B cell (primary cell): ENCODE measurements at regions not wholly inside any gene's neighbourhood (a gene's known extent, or its start where the extent isn't known, plus 50 kb on each side); places are given as distances from the start of the nearest gene placed in this dataset.
"Not testable (repeated sequence)": the region's sequence is repeated elsewhere in the genome, so short reads cannot be mapped to it uniquely, and the experiment has no call there.

Experiments used
- ATAC-seq: fragments of 200-7000 bp; cut with Tn5 transposase; one replicate; pipeline ENCODE4 v1.10.0; 2021; ENCODE audit warnings: low read depth, mild to moderate bottlenecking, moderate number of reproducible peaks, moderate library complexity
- CTCF ChIA-PET: fragments of 350-600 bp; sonication (Branson Sonifier 250); formaldehyde crosslinking; loops from one replicate; lab custom pipeline; 2021; ENCODE audit warnings: antibody characterized with exemption, inconsistent platforms; lab: Charles Lee
- POLR2A ChIA-PET: fragments of 350-600 bp; sonication (Branson Sonifier 250); formaldehyde crosslinking; loops from one replicate; lab custom pipeline; 2021; ENCODE audit warnings: antibody characterized with exemption; lab: Charles Lee
- DNase-seq: peaks from one replicate; pipeline ENCODE4 v3.0.0; 2013
- H2AFZ ChIP-seq: 2 replicates; pipeline ENCODE4 v1.6.1; 2012; ENCODE audit warnings: mild to moderate bottlenecking, low read depth, low read length; ENCODE audit not compliant: insufficient read depth, poor library complexity, severe bottlenecking
- H3K27ac ChIP-seq, 2 donors: 1 replicate in 1 of 2; 2 replicates in 1 of 2; pipeline ENCODE4 v1.5.1; 2012 to 2013; ENCODE audit warnings: low read length in 2 of 2, mild to moderate bottlenecking in 2 of 2, moderate library complexity in 1 of 2
- H3K27me3 ChIP-seq, 4 experiments: fragments of 200-600 bp in 1 of 4; sonication (generic) in 1 of 4; replicated peaks in 1 of 4; 1 replicate in 2 of 4; 2 replicates in 2 of 4; pipeline versions ENCODE4 v1.6.1 to v1.7.0; 2013 to 2016; ENCODE audit warnings: low read length in 3 of 4, mild to moderate bottlenecking in 2 of 4, mixed read lengths in 1 of 4, moderate library complexity in 1 of 4; ENCODE audit not compliant: insufficient read depth in 4 of 4, control insufficient read depth in 3 of 4; ENCODE audit errors: control extremely low read depth in 1 of 4
- H3K36me3 ChIP-seq, 2 experiments: replicated peaks in 1 of 2; 1 replicate in 1 of 2; 2 replicates in 1 of 2; pipeline versions ENCODE4 v1.6.1 to v1.7.1; 2013; ENCODE audit warnings: low read length in 1 of 2; ENCODE audit not compliant: insufficient read depth in 2 of 2, control insufficient read depth in 1 of 2; ENCODE audit errors: control extremely low read depth in 1 of 2, extremely low read depth in 1 of 2
- H3K4me1 ChIP-seq, 2 donors: fragments of 200-600 bp in 1 of 2; sonication (generic) in 1 of 2; 1 replicate in 1 of 2; 2 replicates in 1 of 2; pipeline versions ENCODE4 v1.5.1 to v1.6.1; 2013 to 2017; ENCODE audit warnings: low read length in 2 of 2; ENCODE audit not compliant: control insufficient read depth in 2 of 2, insufficient read depth in 2 of 2
- H3K4me2 ChIP-seq: replicated peaks from 2 replicates; pipeline ENCODE3; 2012; ENCODE audit warnings: mild to moderate bottlenecking, low read depth, low read length; ENCODE audit not compliant: poor library complexity, severe bottlenecking
- H3K4me3 ChIP-seq, 5 experiments: fragments of 200-600 bp in 1 of 5; sonication (generic) in 1 of 5; 1 replicate in 3 of 5; 2 replicates in 2 of 5; pipeline versions ENCODE4 v1.5.1 to v1.7.0; 2011 to 2016; ENCODE audit warnings: low read length in 4 of 5, mild to moderate bottlenecking in 4 of 5, low read depth in 2 of 5, control low read depth in 1 of 5, moderate library complexity in 1 of 5; ENCODE audit not compliant: insufficient read depth in 1 of 5; ENCODE audit errors: control extremely low read depth in 1 of 5, extremely low read depth in 1 of 5
- H3K79me2 ChIP-seq: fragments of 200-600 bp; sonication (generic); one replicate; pipeline ENCODE4 v1.6.0; 2016; ENCODE audit warnings: low read length; ENCODE audit not compliant: control insufficient read depth, insufficient read depth
- H3K9ac ChIP-seq: fragments of 200-600 bp; sonication (generic); 2 replicates; pipeline ENCODE4 v1.6.1; 2017; ENCODE audit warnings: mild to moderate bottlenecking, low read length, moderate library complexity
- H3K9me3 ChIP-seq, 3 donors: one replicate each; pipeline versions ENCODE4 v1.6.1 to v1.7.1; 2013; ENCODE audit warnings: low read length in 2 of 3; ENCODE audit not compliant: control insufficient read depth in 2 of 3, insufficient read depth in 1 of 3; ENCODE audit errors: control extremely low read depth in 1 of 3
- H4K20me1 ChIP-seq: 2 replicates; pipeline ENCODE4 v1.6.0; 2012; ENCODE audit warnings: mild to moderate bottlenecking, low read length; ENCODE audit not compliant: insufficient read depth, control insufficient read depth, poor library complexity, severe bottlenecking
- H3K27ac Mint-ChIP-seq: one replicate; pipeline ENCODE4 v1.8.0; 2021; ENCODE audit warnings: mixed read lengths
- H3K27me3 Mint-ChIP-seq: one replicate; pipeline ENCODE4 v1.8.0; 2021; ENCODE audit warnings: mixed read lengths
- H3K4me1 Mint-ChIP-seq: one replicate; pipeline ENCODE4 v1.8.0; 2021; ENCODE audit warnings: mixed read lengths
- H3K4me3 Mint-ChIP-seq: one replicate; pipeline ENCODE4 v1.8.0; 2021; ENCODE audit warnings: mixed read lengths
- H3K9me3 Mint-ChIP-seq: one replicate; pipeline ENCODE4 v1.8.0; 2022; ENCODE audit warnings: mixed read lengths; ENCODE audit not compliant: insufficient read depth
- EZH2 ChIP-seq: IDR thresholded peaks from 2 replicates; pipeline ENCODE4 v1.6.1; 2012; ENCODE audit warnings: borderline replicate concordance, low read depth, mild to moderate bottlenecking, moderate library complexity, low read length; ENCODE audit not compliant: insufficient read depth, poor library complexity, severe bottlenecking
- WGBS: methylation state at CpG from one replicate; pipeline ENCODE4 v1.1.5; 2013; ENCODE audit warnings: missing lambda C conversion rate; ENCODE audit not compliant: insufficient coverage; 5-methylcytosine and 5-hydroxymethylcytosine counted together
- intact Hi-C: fragments of 100-400 bp; cut with micrococcal nuclease; formaldehyde crosslinking; loops from one replicate; pipeline ENCODE4 v1.10.0; 2022
- TF ChIP-seq, protein P1 (sequence below): fragments of 200-600 bp; IDR thresholded peaks from one replicate; pipeline ENCODE4 v1.8.0; 2022; ENCODE audit warnings: antibody characterized with exemption, mild to moderate bottlenecking

DNA sequence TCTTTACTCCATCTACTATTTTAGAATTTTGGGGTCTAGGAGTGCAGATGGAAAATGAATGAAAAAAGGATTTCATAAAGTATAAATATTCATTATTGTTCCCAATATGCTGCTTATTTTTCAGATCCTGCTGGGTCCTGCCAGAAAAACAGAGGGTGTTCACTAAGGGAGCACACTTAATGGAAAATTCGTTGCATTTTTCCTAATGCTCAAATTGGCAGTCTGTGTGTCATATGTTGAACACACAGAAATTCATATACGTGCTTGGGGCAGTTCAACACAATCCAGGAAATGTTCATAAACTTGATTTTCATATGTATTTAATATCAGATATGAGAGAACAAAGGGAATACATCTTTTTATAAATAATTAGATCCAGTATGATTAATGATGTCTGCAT, 1019.4 kb downstream of the EPHA7 start:
- no peak for DNase-seq
- H3K9me3 Mint-ChIP-seq: no peaks in the 10 kb centered on the region
- Histone ChIP-seq H3K36me3 (no peaks in the 10 kb centered on the region), H3K79me2 (no peaks in the 10 kb centered on the region), H4K20me1 (no peaks in the 10 kb centered on the region), H3K4me1 (no peaks in the 10 kb centered on the region), H3K27me3 (no peaks in the 10 kb centered on the region), H3K9me3 (no peaks in the 10 kb centered on the region), H2AFZ (no peak overlapping the region), H3K4me2 (no peak overlapping the region), H3K27ac (no peak overlapping the region), H3K9ac (no peak overlapping the region), H3K4me3 (no peak overlapping the region)
- intact Hi-C loops: no loop called here
- ChIA-PET POLR2A (no interaction called here), CTCF (no interaction called here)
- no peaks in the 10 kb centered on the region for H3K4me1 Mint-ChIP-seq
- no peak for ATAC-seq
- H3K27me3 Mint-ChIP-seq: no peaks in the 10 kb centered on the region
- TF ChIP-seq, protein P1, sequence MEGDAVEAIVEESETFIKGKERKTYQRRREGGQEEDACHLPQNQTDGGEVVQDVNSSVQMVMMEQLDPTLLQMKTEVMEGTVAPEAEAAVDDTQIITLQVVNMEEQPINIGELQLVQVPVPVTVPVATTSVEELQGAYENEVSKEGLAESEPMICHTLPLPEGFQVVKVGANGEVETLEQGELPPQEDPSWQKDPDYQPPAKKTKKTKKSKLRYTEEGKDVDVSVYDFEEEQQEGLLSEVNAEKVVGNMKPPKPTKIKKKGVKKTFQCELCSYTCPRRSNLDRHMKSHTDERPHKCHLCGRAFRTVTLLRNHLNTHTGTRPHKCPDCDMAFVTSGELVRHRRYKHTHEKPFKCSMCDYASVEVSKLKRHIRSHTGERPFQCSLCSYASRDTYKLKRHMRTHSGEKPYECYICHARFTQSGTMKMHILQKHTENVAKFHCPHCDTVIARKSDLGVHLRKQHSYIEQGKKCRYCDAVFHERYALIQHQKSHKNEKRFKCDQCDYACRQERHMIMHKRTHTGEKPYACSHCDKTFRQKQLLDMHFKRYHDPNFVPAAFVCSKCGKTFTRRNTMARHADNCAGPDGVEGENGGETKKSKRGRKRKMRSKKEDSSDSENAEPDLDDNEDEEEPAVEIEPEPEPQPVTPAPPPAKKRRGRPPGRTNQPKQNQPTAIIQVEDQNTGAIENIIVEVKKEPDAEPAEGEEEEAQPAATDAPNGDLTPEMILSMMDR: no peak
- TF ChIP-seq EZH2: no peak
- 60% methylated on average over 1 of the region's 2 CpGs for WGBS
- H3K27ac Mint-ChIP-seq: no peak overlapping the region
- no peak overlapping the region for H3K4me3 Mint-ChIP-seq

DNA sequence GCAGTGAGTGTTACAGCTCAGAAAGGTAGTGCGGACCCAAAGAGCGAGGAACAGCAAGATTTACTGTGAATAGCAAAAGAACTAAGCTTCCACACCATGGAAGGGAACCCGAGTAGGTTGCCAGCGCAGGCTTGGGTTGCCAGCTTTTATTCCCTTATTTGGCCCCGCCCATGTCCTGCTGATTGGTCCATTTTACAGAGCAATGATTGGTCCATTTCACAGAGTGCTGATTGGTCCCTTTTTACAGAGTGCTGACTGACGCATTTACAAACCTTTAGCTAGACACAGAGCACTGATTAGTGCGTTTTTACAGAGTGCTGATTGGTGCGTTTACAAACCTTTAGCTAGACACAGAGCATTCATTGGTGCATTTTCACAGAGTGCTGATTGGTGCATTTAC, 1030.7 kb downstream of the EPHA7 start:
- H3K9me3 ChIP-seq, H3K4me2 ChIP-seq, ATAC-seq, H4K20me1 ChIP-seq, H3K27ac ChIP-seq, H2AFZ ChIP-seq, H3K27me3 Mint-ChIP-seq, H3K27me3 ChIP-seq, POLR2A ChIA-PET, DNase-seq, intact Hi-C loops, H3K79me2 ChIP-seq, H3K27ac Mint-ChIP-seq, H3K4me3 Mint-ChIP-seq, CTCF ChIA-PET, H3K9ac ChIP-seq, H3K9me3 Mint-ChIP-seq, H3K36me3 ChIP-seq, H3K4me1 Mint-ChIP-seq, H3K4me3 ChIP-seq, H3K4me1 ChIP-seq: not testable (repeated sequence)
- 94% methylated on average over 8 of the region's 8 CpGs for WGBS
